ENCODE measurements at regions not wholly inside any gene's neighbourhood (a gene's known extent, or its start where the extent isn't known, plus 50 kb on each side); places are given as distances from the start of the nearest gene placed in this dataset.

GRCh38 chr11:19320827-19321226 lies 80.1 kb upstream of the E2F8 start:
- intact Hi-C loops (cut with micrococcal nuclease): no loop called here
- no peaks in the 10 kb centered on the region for H3K4me1 ChIP-seq (ENCODE audit: control insufficient read depth in 1 of 2, insufficient read depth in 2 of 2, low read length in 2 of 2)
- no peaks in the 10 kb centered on the region for H3K9me3 ChIP-seq (replicated peaks in 1 of 2; ENCODE audit: control insufficient read depth in 1 of 2, insufficient read depth in 1 of 2, low read length in 2 of 2)
- no peaks in the 10 kb centered on the region for H3K79me2 ChIP-seq (ENCODE audit: insufficient read depth, low read length)
- no peak overlapping the region for H3K27ac Mint-ChIP-seq
- no CpG with 5 or more reads among the region's 1 CpG for WGBS (ENCODE audit: insufficient coverage)
- no peaks in the 10 kb centered on the region for H3K36me3 Mint-ChIP-seq
- H3K36me3 ChIP-seq (replicated peaks in 1 of 2; ENCODE audit: control insufficient read depth in 1 of 2, insufficient read depth in 2 of 2, low read length in 2 of 2): no peaks in the 10 kb centered on the region
- H3K27me3 Mint-ChIP-seq (ENCODE audit: low read depth in 3 of 3): peaks cover 0 to 20% (median 7%) of the 10 kb centered on the region in 3 donors
- no peak overlapping the region for H3K27ac ChIP-seq (ENCODE audit: low read depth in 1 of 2, low read length in 2 of 2)
- no peak overlapping the region for H3K4me2 ChIP-seq (replicated peaks; ENCODE audit: extremely low read depth, low read length, poor library complexity, severe bottlenecking)
- H3K4me3 ChIP-seq (replicated peaks in 1 of 3; ENCODE audit: low read depth in 2 of 3, low read length in 3 of 3): no peak overlapping the region
- no peaks in the 10 kb centered on the region for H3K4me1 Mint-ChIP-seq
- no peak overlapping the region for H3K4me3 Mint-ChIP-seq
- no peak overlapping the region for H3K9ac ChIP-seq (ENCODE audit: insufficient read depth, low read length, poor library complexity, severe bottlenecking)
- H2AFZ ChIP-seq (ENCODE audit: insufficient read depth, low read depth, low read length, poor library complexity, severe bottlenecking): no peak overlapping the region
- H4K20me1 ChIP-seq (ENCODE audit: insufficient read depth, low read length): no peaks in the 10 kb centered on the region
- peaks cover 0 to 8% of the 10 kb centered on the region in 2 donors for H3K27me3 ChIP-seq (ENCODE audit: control insufficient read depth in 2 of 2, insufficient read depth in 2 of 2, low read length in 2 of 2)
- H3K9me3 Mint-ChIP-seq: no peaks in the 10 kb centered on the region
- DNase-seq: no peak
- no peak for TF ChIP-seq CTCF (IDR thresholded peaks at IDR 0.05)

DNA sequence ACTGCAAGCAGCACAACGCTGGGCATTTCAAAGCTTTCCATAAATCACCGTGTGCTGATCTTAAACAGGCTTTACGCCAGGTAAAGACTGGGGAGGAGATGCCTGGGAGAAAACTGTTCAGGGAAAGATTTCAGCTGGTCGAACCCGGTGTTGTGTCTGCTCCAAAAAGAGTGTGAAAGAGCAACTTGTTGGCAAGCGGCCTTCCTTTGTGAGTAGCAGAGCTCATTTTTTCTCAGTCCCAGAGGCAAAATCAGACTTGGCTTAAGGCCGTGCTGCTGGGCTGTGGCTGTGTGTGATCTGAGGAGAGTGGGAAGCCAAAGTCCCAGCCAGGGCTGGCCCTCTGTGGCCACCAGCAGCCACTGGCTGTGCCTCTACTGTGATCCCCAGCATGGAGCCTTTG lies 75.7 kb upstream of the E2F8 start:
- Histone ChIP-seq H3K9ac (ENCODE audit: insufficient read depth, low read length, poor library complexity, severe bottlenecking) (no peak overlapping the region), H4K20me1 (ENCODE audit: insufficient read depth, low read length) (no peaks in the 10 kb centered on the region), H2AFZ (ENCODE audit: insufficient read depth, low read depth, low read length, poor library complexity, severe bottlenecking) (no peak overlapping the region), H3K36me3 (replicated peaks in 1 of 2; ENCODE audit: control insufficient read depth in 1 of 2, insufficient read depth in 2 of 2, low read length in 2 of 2) (no peaks in the 10 kb centered on the region), H3K79me2 (ENCODE audit: insufficient read depth, low read length) (no peaks in the 10 kb centered on the region), H3K4me3 (replicated peaks in 1 of 3; ENCODE audit: low read depth in 2 of 3, low read length in 3 of 3) (no peak overlapping the region), H3K27ac (ENCODE audit: low read depth in 1 of 2, low read length in 2 of 2) (no peak overlapping the region), H3K4me1 (ENCODE audit: control insufficient read depth in 1 of 2, insufficient read depth in 2 of 2, low read length in 2 of 2) (no peaks in the 10 kb centered on the region), H3K27me3 (ENCODE audit: control insufficient read depth in 2 of 2, insufficient read depth in 2 of 2, low read length in 2 of 2) (no peaks in the 10 kb centered on the region), H3K9me3 (replicated peaks in 1 of 2; ENCODE audit: control insufficient read depth in 1 of 2, insufficient read depth in 1 of 2, low read length in 2 of 2) (no peaks in the 10 kb centered on the region), H3K4me2 (replicated peaks; ENCODE audit: extremely low read depth, low read length, poor library complexity, severe bottlenecking) (no peak overlapping the region)
- H3K36me3 Mint-ChIP-seq: no peaks in the 10 kb centered on the region
- no peaks in the 10 kb centered on the region for H3K4me1 Mint-ChIP-seq
- peaks cover 0 to 7% (median 3%) of the 10 kb centered on the region in 3 donors for H3K27me3 Mint-ChIP-seq (ENCODE audit: low read depth in 3 of 3)
- no peak overlapping the region for H3K4me3 Mint-ChIP-seq
- intact Hi-C loops (cut with micrococcal nuclease): no loop called here
- H3K9me3 Mint-ChIP-seq: peaks cover 0 to 1% (median 0%) of the 10 kb centered on the region in 7 donors
- 95% methylated on average over 5 of the region's 7 CpGs for WGBS (ENCODE audit: insufficient coverage)
- no peak overlapping the region for H3K27ac Mint-ChIP-seq
- no peak for DNase-seq
- TF ChIP-seq CTCF (IDR thresholded peaks at IDR 0.05): no peak
